SK-N-MC (cell line): ENCODE measurements at regions not wholly inside any gene's neighbourhood (a gene's known extent, or its start where the extent isn't known, plus 50 kb on each side); places are given as distances from the start of the nearest gene placed in this dataset.

Experiments
- EZH2 ChIP-seq: fragments of 200-600 bp; sonication (generic); IDR thresholded peaks from one replicate; pipeline ENCODE4 v1.6.1; 2017; ENCODE audit warnings: antibody characterized with exemption
- POLR2AphosphoS5 ChIP-seq: IDR thresholded peaks from 2 replicates; pipeline ENCODE4 v1.6.1; 2012; ENCODE audit warnings: mild to moderate bottlenecking, low read depth, low read length, borderline replicate concordance

DNA sequence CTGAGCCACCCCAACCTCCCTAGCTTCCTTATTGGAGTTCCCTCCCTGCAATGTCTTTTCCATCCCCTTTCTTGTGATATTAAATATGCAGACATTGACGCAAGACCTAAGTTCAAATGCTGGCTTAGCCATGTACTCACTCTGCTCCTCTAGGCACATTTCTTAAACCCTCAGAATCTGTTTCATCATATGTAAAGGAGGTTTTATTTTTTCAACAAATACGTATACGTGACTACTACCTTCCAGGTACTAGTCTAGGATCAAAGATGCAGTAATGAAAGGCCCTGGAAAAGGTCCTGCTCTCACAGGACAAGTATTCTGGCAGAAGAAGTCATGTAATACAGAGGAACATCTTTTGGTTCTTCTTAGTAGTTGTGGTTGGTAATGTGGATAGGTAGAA, 98.6 kb downstream of the SIPA1L2 start:
- no peak for TF ChIP-seq EZH2
- TF ChIP-seq POLR2AphosphoS5, result no peak
